ENCODE measurements at regions not wholly inside any gene's neighbourhood (a gene's known extent, or its start where the extent isn't known, plus 50 kb on each side); places are given as distances from the start of the nearest gene placed in this dataset.
A peak's percentile ranks its signal among the peaks of the same experiment; 100 is the strongest.

DNA sequence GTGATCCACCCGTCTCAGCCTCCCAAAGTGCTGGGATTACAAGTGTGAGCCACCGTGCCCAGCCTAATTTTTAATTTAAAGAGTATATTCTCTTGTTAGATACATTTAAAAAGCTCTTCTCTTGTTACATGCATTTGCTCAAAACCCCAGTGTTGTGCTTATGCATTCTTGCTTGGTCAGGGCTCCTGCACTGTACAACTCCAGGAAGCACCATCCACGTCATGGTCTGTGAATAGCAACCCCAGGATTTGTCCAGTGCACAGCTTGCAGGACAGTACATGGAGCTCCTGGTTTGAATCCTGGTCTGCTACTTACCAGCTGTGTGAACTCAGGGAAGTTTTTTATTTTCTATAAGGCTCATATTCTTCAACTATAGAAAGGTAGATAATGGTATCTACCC is 80.8 kb downstream of the MDH1 start:
- DNase-seq (ENCODE audit: insufficient read length) (no peak), FAIRE-seq (no peak)
- TF ChIP-seq POLR2A (IDR thresholded peaks at IDR 0.05; ENCODE audit: low read depth, low read length) (no peak), TAF1 (IDR thresholded peaks at IDR 0.05; ENCODE audit: borderline replicate concordance, low read depth, low read length) (no peak), POLR2AphosphoS5 (IDR thresholded peaks at IDR 0.05; ENCODE audit: low read depth, low read length) (no peak)

- FAIRE-seq (no peak), DNase-seq (ENCODE audit: insufficient read length) (no peak)
- TF ChIP-seq POLR2AphosphoS5 (IDR thresholded peaks at IDR 0.05; ENCODE audit: low read depth, low read length) (no peak), TAF1 (IDR thresholded peaks at IDR 0.05; ENCODE audit: borderline replicate concordance, low read depth, low read length) (no peak), POLR2A (IDR thresholded peaks at IDR 0.05; ENCODE audit: low read depth, low read length) (no peak)
Observed at GRCh38 chr2:63673865-63674533, 85.2 kb downstream of the MDH1 start.

DNA sequence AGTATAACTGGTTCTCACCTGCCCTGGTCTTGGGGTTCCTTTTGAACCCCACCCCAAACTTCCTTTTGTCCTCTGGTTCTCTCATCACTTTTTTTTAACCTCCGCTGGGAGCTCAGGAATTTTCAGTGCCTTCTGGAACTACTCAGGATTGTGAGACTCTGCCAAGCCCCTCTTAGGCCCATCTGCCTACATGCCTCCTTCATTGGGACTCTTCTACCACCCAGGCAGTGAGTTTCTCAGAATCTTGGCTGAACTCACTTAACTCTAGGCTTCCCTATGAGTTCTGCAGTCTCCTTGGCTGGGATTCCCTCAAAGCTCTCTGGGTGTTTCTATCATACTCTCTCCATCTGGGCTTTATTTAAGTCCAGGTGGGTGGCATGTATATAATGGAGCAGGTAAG is 86.3 kb downstream of the MDH1 start:
- FAIRE-seq (no peak), DNase-seq (ENCODE audit: insufficient read length) (no peak)
- TF ChIP-seq POLR2A (IDR thresholded peaks at IDR 0.05; ENCODE audit: low read depth, low read length) (no peak), POLR2AphosphoS5 (IDR thresholded peaks at IDR 0.05; ENCODE audit: low read depth, low read length) (no peak), TAF1 (IDR thresholded peaks at IDR 0.05; ENCODE audit: borderline replicate concordance, low read depth, low read length) (no peak)

GRCh38 chr2:63676135-63676534 is 87.4 kb downstream of the MDH1 start:
- TF ChIP-seq POLR2AphosphoS5 (IDR thresholded peaks at IDR 0.05; ENCODE audit: low read depth, low read length) (no peak), POLR2A (IDR thresholded peaks at IDR 0.05; ENCODE audit: low read depth, low read length) (no peak), TAF1 (IDR thresholded peaks at IDR 0.05; ENCODE audit: borderline replicate concordance, low read depth, low read length) (no peak)
- FAIRE-seq (peak; percentile 24), DNase-seq (ENCODE audit: insufficient read length) (no peak)

- DNase-seq (ENCODE audit: insufficient read length): no peak
- FAIRE-seq: no peak
- TF ChIP-seq POLR2A (IDR thresholded peaks at IDR 0.05; ENCODE audit: low read depth, low read length): no peak
- no peak for TF ChIP-seq POLR2AphosphoS5 (IDR thresholded peaks at IDR 0.05; ENCODE audit: low read depth, low read length)
- TF ChIP-seq TAF1 (IDR thresholded peaks at IDR 0.05; ENCODE audit: borderline replicate concordance, low read depth, low read length): no peak
Observed at GRCh38 chr2:63678085-63678484, 89.3 kb downstream of the MDH1 start.

GRCh38 chr2:63678551-63678950 is 89.8 kb downstream of the MDH1 start:
- TF ChIP-seq TAF1 (IDR thresholded peaks at IDR 0.05; ENCODE audit: borderline replicate concordance, low read depth, low read length) (no peak), POLR2AphosphoS5 (IDR thresholded peaks at IDR 0.05; ENCODE audit: low read depth, low read length) (no peak), POLR2A (IDR thresholded peaks at IDR 0.05; ENCODE audit: low read depth, low read length) (no peak)
- no peak for FAIRE-seq
- DNase-seq (ENCODE audit: insufficient read length): no peak

DNA sequence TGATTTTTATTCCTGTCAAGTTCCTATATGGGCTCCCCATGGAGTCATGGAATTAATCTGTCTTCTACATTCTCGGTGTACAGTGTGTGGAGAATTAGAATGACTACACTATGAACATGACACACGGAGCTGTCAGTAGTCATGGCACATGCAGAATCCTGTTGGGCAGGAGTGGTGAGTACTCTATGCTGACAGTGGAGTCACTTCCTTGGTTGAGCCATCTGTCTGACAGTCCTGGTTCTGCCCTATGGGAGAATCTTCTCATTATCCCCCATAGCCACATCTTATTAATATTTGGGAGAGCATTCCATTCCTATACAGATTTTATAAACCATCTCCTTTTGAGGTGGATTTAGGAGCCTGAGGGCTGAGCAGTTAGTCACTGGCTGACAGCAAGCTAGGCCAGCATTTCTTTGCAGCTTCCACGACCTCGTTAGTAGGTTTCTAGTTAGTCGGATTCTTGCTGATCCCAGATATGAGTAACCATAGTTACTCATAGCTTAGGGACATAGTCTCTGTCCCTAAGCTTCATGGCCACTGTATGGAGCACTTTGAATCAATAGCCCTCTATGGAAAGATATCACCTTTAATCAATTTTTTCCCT is 90.6 kb downstream of the MDH1 start:
- DNase-seq (ENCODE audit: insufficient read length) (no peak), FAIRE-seq (no peak)
- TF ChIP-seq POLR2A (IDR thresholded peaks at IDR 0.05; ENCODE audit: low read depth, low read length): no peak
- TF ChIP-seq TAF1 (IDR thresholded peaks at IDR 0.05; ENCODE audit: borderline replicate concordance, low read depth, low read length): no peak
- TF ChIP-seq POLR2AphosphoS5 (IDR thresholded peaks at IDR 0.05; ENCODE audit: low read depth, low read length): no peak

- DNase-seq (ENCODE audit: insufficient read length): no peak
- TF ChIP-seq POLR2AphosphoS5 (IDR thresholded peaks at IDR 0.05; ENCODE audit: low read depth, low read length) (no peak), POLR2A (IDR thresholded peaks at IDR 0.05; ENCODE audit: low read depth, low read length) (no peak), TAF1 (IDR thresholded peaks at IDR 0.05; ENCODE audit: borderline replicate concordance, low read depth, low read length) (no peak)
- FAIRE-seq: no peak
Observed at GRCh38 chr2:63680455-63680854, 91.7 kb downstream of the MDH1 start.

DNA sequence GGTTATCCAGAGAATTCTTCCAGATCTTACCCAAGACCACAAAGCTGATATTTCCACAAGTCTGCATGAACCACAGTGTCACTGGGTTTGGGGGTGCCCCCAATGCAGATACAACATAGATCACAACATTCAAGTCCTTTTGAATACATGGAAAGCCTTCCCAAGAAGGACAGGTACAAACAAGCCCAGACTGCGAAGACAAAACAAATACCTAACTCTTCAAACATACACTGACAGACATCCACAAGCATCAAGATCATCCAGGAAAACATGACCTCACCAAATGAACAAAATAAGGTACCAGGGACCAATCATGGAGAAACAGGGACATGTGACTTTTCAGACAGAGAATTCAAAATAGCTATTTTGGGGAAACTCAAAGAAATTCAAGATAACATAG is 93.1 kb downstream of the MDH1 start:
- no peak for FAIRE-seq
- TF ChIP-seq POLR2AphosphoS5 (IDR thresholded peaks at IDR 0.05; ENCODE audit: low read depth, low read length) (no peak), TAF1 (IDR thresholded peaks at IDR 0.05; ENCODE audit: borderline replicate concordance, low read depth, low read length) (no peak), POLR2A (IDR thresholded peaks at IDR 0.05; ENCODE audit: low read depth, low read length) (no peak)
- no peak for DNase-seq (ENCODE audit: insufficient read length)

DNA sequence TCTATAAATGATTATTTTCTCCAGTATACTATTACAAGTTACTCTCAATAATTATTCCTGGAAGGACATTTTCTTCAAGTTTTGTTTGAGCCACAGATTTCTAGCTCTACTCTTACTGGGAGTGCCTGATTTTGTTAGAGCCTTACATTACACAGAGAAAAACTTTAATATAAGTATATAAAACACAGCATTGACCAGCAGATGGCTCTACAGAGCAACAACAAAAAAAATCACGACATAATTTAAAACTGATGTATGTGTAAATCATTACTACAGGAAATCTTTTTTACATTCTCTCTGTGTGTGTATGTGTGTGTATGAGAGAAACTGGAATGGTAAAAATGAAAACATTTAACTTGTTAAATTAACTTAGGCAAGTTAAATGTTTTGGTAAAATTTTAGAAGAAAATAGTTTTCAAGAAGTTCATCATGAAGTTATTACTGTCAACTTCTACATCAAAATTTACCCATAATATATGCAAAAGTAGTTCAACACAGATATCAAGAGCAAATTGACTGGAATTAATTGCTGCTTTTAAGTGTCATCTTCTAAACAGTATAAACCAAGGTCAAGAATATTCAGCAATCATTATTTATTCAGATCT is 103.3 kb downstream of the MDH1 start:
- TF ChIP-seq TAF1 (IDR thresholded peaks at IDR 0.05; ENCODE audit: borderline replicate concordance, low read depth, low read length) (no peak), POLR2AphosphoS5 (IDR thresholded peaks at IDR 0.05; ENCODE audit: low read depth, low read length) (no peak), POLR2A (IDR thresholded peaks at IDR 0.05; ENCODE audit: low read depth, low read length) (no peak)
- FAIRE-seq (no peak), DNase-seq (ENCODE audit: insufficient read length) (no peak)

GRCh38 chr2:63695583-63695982 is 106.8 kb downstream of the MDH1 start:
- no peak for FAIRE-seq
- TF ChIP-seq POLR2AphosphoS5 (IDR thresholded peaks at IDR 0.05; ENCODE audit: low read depth, low read length) (no peak), TAF1 (IDR thresholded peaks at IDR 0.05; ENCODE audit: borderline replicate concordance, low read depth, low read length) (no peak), POLR2A (IDR thresholded peaks at IDR 0.05; ENCODE audit: low read depth, low read length) (no peak)

GRCh38 chr2:63696496-63696895 is 107.7 kb downstream of the MDH1 start:
- no peak for FAIRE-seq
- DNase-seq (ENCODE audit: insufficient read length): no peak
- TF ChIP-seq TAF1 (IDR thresholded peaks at IDR 0.05; ENCODE audit: borderline replicate concordance, low read depth, low read length) (no peak), POLR2A (IDR thresholded peaks at IDR 0.05; ENCODE audit: low read depth, low read length) (no peak), POLR2AphosphoS5 (IDR thresholded peaks at IDR 0.05; ENCODE audit: low read depth, low read length) (no peak)

More at GRCh38 chr2:63695583-63695982, 106.8 kb downstream of the MDH1 start:
- no peak for DNase-seq (ENCODE audit: insufficient read length)

Measured in GM12892 (cell line).